GM10266 (cell line): ENCODE measurements at regions not wholly inside any gene's neighbourhood (a gene's known extent, or its start where the extent isn't known, plus 50 kb on each side); places are given as distances from the start of the nearest gene placed in this dataset.
"Not testable (repeated sequence)": the region's sequence is repeated elsewhere in the genome, so short reads cannot be mapped to it uniquely, and the experiment has no call there.

Experiments used
- DNase-seq: peaks from one replicate; pipeline ENCODE4 v3.0.0; 2012; ENCODE audit errors: extremely low spot score
- TF ChIP-seq, protein P1 (sequence below): IDR thresholded peaks from 2 replicates; pipeline ENCODE4 v1.5.1; 2012; ENCODE audit warnings: mild to moderate bottlenecking, low read depth; ENCODE audit not compliant: control insufficient read depth, insufficient read depth; ENCODE audit errors: missing control alignments

DNA sequence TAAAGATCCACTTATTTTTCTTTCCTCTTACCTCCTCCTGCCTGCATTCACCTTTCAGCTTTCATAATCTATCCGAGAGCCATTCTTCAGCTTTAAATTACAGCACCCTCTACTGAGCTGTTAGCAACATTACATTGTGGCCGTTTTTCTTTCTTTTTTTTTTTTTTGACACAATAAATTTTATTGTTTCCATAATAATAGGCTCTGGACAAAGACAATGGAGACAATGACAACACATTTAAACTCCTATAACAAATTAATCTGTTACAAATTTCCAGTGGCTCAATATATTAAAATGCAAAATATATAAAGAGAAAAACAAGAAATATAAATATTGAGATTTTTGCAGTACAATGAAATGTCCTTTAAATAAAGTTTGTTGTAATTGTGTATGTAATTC lies 312.7 kb upstream of the COX7C start:
- DNase-seq: not testable (repeated sequence)
- TF ChIP-seq, protein P1, sequence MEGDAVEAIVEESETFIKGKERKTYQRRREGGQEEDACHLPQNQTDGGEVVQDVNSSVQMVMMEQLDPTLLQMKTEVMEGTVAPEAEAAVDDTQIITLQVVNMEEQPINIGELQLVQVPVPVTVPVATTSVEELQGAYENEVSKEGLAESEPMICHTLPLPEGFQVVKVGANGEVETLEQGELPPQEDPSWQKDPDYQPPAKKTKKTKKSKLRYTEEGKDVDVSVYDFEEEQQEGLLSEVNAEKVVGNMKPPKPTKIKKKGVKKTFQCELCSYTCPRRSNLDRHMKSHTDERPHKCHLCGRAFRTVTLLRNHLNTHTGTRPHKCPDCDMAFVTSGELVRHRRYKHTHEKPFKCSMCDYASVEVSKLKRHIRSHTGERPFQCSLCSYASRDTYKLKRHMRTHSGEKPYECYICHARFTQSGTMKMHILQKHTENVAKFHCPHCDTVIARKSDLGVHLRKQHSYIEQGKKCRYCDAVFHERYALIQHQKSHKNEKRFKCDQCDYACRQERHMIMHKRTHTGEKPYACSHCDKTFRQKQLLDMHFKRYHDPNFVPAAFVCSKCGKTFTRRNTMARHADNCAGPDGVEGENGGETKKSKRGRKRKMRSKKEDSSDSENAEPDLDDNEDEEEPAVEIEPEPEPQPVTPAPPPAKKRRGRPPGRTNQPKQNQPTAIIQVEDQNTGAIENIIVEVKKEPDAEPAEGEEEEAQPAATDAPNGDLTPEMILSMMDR: peak; percentile 39

DNA sequence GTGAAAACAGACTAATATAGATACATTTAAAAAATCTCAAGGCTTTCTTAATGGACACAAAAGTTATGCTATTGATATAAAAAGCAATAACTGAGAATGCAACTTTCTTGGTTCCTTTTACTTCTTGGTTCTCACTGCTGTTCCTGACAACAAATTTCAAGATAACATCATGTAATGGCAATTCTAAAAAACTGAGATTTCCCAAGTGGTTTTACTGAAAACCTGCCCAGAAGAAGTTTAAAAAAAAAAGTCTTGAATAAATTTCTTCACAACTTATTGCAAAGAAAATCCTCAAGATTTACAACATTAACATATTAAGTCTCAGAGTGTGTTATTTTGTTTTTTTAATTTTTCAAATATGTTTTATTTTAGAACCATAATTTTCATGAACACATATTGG lies 302.8 kb upstream of the COX7C start:
- TF ChIP-seq, protein P1: no peak
- no peak for DNase-seq

DNA sequence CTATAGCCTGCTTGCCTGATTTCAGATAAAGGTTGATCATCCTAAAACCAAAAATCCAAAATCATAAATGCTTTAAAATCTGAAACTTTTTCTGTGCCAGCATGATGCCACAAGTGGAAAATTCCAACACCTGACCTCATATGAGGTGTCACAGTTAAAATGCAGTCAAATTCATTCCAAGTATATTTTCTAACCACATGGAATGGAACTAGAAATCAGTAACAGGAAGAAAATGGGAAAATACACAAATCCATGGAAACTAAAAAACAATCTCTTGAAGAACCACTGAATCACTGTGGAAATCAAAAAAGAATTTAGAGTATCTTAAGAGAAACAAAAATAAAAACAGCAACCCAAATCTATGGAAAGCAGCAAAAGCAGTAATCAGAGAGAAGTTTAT lies 297.5 kb upstream of the COX7C start:
- no peak for DNase-seq

DNA sequence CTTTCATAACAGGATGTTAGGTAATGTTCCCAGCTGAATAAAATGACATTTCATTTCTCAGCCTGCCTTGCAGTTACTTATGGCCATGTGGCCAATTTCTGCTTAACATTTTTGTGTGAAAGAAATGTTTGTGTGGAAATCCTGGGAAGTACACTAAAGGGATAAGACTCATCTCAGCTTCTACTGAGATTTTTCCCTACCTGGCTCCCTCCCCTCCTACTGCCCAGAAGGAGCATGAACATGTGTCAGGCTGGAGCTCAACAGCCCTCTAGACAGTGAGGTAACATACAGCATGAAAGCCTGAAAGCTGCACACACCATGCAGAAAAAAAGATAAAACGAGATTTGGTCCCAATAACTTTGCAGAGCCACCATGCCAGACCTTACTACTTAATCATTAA lies 288.4 kb upstream of the COX7C start:
- no peak for DNase-seq
- TF ChIP-seq, protein P1: no peak

More for the DNA sequence above, 297.5 kb upstream of the COX7C start:
- TF ChIP-seq, protein P1: no peak

DNA sequence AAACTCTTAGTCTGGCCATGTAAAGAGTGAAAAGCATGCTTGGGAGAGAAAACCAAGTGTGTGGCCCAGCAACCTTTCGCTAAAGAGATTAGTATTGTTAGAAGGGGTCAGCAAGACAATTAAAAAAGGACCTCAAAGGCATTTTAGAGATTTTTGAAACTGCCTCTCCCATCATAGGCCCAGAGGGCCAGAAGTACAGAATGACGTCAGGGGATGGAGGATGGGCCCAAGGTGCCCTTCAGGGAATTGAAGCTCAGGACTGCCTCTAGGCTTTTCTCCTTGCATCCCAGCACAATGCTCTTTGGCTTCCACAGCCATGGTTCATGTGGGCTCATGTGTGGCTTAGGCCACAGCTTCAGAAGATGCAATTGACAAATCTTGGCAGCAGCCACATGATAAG lies 287.0 kb upstream of the COX7C start:
- DNase-seq: no peak

DNA sequence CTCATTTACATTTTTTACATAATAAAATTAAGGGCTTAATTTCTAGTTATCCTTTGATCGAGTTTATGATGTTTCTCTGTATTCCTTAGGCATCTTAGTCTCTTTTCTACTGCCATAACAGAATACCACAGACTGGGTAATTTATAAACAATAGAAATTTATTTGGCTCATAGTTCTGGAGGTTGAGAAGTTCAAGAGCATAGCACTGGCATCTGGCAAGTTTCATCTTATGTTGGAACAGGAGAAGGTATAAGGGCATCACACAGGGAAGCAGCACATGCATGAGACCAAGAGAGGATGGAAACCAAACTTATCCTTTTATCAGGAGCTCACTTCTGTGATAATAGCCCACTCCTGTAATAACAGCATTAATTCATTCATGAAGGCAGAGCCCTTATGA lies 284.9 kb upstream of the COX7C start:
- DNase-seq: no peak
- TF ChIP-seq, protein P1: no peak

More for the DNA sequence above, 287.0 kb upstream of the COX7C start:
- TF ChIP-seq, protein P1: no peak

DNA sequence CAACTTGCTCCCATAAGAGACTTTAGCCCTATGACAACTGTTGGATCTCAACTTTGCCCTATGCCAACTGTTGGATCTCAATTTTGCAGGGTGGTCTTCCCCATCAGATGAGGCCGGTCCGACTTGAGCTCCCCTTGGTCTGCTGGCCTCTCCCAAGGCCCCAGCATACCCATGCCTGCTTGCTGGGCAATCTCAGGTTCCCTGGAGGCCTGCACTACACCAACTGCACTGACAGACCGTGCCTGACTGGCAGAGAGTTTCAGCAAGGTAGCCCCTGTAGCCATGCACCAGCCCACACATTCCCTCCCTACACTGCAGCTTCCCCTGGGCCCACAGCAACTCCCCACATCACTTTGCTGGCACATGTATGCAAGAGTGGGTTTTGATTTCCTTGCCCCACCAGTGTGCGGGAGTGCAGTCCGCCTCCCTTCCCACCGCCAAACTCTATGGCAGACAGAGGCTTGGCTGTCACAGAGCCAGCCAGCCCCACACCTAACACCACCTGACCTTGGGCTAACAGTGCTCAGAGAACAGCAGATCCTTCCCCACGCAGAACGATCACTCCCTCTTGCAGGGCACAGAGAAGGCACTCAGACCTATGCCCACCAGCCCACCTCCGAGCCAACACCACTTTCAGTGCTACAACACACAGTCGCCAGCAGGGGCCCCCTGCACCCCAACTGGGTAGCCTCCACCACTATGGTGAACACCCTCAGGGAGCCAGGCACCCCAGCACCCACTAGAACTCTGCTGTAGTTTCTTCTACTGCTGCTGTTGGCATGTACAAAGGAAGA lies 279.9 kb upstream of the COX7C start:
- DNase-seq: no peak
- TF ChIP-seq, protein P1: no peak
